Nephron progenitor cell (in vitro differentiated cells): ENCODE measurements at regions not wholly inside any gene's neighbourhood (a gene's known extent, or its start where the extent isn't known, plus 50 kb on each side); places are given as distances from the start of the nearest gene placed in this dataset.

ENCODE experiments used
- DNase-seq: peaks from one replicate; pipeline ENCODE4 v3.0.0; 2021
- H3K27ac Mint-ChIP-seq: 2 replicates; pipeline ENCODE4 v1.8.0; 2021; ENCODE audit warnings: mild to moderate bottlenecking, moderate library complexity, mixed read lengths
- H3K27me3 Mint-ChIP-seq: 2 replicates; pipeline ENCODE4 v1.8.0; 2021; ENCODE audit warnings: mild to moderate bottlenecking, low read depth, mixed read lengths; ENCODE audit not compliant: poor library complexity
- H3K36me3 Mint-ChIP-seq: 2 replicates; pipeline ENCODE4 v1.8.0; 2021; ENCODE audit warnings: low read depth, mixed read lengths
- H3K4me1 Mint-ChIP-seq: 2 replicates; pipeline ENCODE4 v1.8.0; 2021; ENCODE audit warnings: mixed read lengths
- H3K4me3 Mint-ChIP-seq: 2 replicates; pipeline ENCODE4 v1.8.0; 2021; ENCODE audit warnings: mild to moderate bottlenecking, moderate library complexity, mixed read lengths
- H3K9me3 Mint-ChIP-seq: 2 replicates; pipeline ENCODE4 v1.8.0; 2021; ENCODE audit warnings: mild to moderate bottlenecking, moderate library complexity, mixed read lengths
- CTCF ChIP-seq: fragments of 200-600 bp; sonication (generic); IDR thresholded peaks from 2 replicates; pipeline ENCODE4 v1.5.0; 2021; ENCODE audit warnings: antibody characterized with exemption

GRCh38 chr13:105363261-105364190 is 1171.9 kb downstream of the EFNB2 start:
- Mint-ChIP-seq H3K9me3 (peaks cover 4% of the 10 kb centered on the region), H3K27ac (no peak overlapping the region), H3K4me1 (peaks cover 20% of the 10 kb centered on the region), H3K27me3 (no peaks in the 10 kb centered on the region), H3K4me3 (no peak overlapping the region), H3K36me3 (peaks cover 4% of the 10 kb centered on the region)
- DNase-seq, result no peak
- no peak for TF ChIP-seq CTCF

GRCh38 chr13:105353654-105354053 is 1181.8 kb downstream of the EFNB2 start:
- H3K4me1 Mint-ChIP-seq, result peaks cover 12% of the 10 kb centered on the region
- peaks cover 12% of the 10 kb centered on the region for H3K9me3 Mint-ChIP-seq
- no peak overlapping the region for H3K4me3 Mint-ChIP-seq
- TF ChIP-seq CTCF, result no peak
- H3K27ac Mint-ChIP-seq, result no peak overlapping the region
- peaks cover 9% of the 10 kb centered on the region for H3K36me3 Mint-ChIP-seq
- H3K27me3 Mint-ChIP-seq, result no peaks in the 10 kb centered on the region
- DNase-seq, result no peak

- no peak for TF ChIP-seq CTCF
- Mint-ChIP-seq H3K27me3 (no peaks in the 10 kb centered on the region), H3K9me3 (no peaks in the 10 kb centered on the region), H3K4me1 (peaks cover 12% of the 10 kb centered on the region), H3K36me3 (no peaks in the 10 kb centered on the region), H3K4me3 (no peak overlapping the region), H3K27ac (no peak overlapping the region)
- DNase-seq, result no peak
Measured at GRCh38 chr13:105349082-105349723, 1186.3 kb downstream of the EFNB2 start.

GRCh38 chr13:105346141-105346775 is 1189.2 kb downstream of the EFNB2 start:
- H3K27me3 Mint-ChIP-seq, result no peaks in the 10 kb centered on the region
- H3K36me3 Mint-ChIP-seq, result no peaks in the 10 kb centered on the region
- no peaks in the 10 kb centered on the region for H3K9me3 Mint-ChIP-seq
- no peak overlapping the region for H3K27ac Mint-ChIP-seq
- H3K4me1 Mint-ChIP-seq, result peaks cover 4% of the 10 kb centered on the region
- DNase-seq, result no peak
- TF ChIP-seq CTCF, result no peak
- H3K4me3 Mint-ChIP-seq, result no peak overlapping the region

- DNase-seq, result no peak
- Mint-ChIP-seq H3K4me1 (peaks cover 4% of the 10 kb centered on the region), H3K27me3 (no peaks in the 10 kb centered on the region), H3K36me3 (no peaks in the 10 kb centered on the region), H3K4me3 (no peak overlapping the region), H3K9me3 (no peaks in the 10 kb centered on the region), H3K27ac (no peak overlapping the region)
- no peak for TF ChIP-seq CTCF
Measured at GRCh38 chr13:105345730-105346129, 1189.7 kb downstream of the EFNB2 start.
